ENCODE measurements at regions not wholly inside any gene's neighbourhood (a gene's known extent, or its start where the extent isn't known, plus 50 kb on each side); places are given as distances from the start of the nearest gene placed in this dataset.

DNA sequence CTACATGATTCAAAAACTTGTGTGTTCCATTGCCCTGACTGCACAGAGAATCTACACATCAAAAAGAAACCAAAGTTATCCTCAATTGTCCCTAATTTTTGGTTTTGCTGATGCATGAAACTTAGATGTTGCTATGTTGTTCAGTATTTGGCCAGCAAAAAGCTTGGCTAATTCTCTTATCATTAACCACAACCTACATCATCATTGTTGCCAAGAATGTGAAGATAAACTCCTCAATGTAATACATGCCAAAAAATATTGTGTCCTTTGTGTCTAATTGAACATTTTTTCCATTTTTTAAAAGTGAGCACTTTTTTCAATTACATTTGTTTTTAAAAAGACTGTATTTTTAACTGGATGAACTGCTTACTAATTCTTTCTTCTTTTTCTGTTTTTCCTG is 268.0 kb upstream of the SEMA3D start:
- no peak for TF ChIP-seq EZH2phosphoT487 (IDR thresholded peaks at IDR 0.05; ENCODE audit: borderline replicate concordance, low read length)
- TF ChIP-seq, protein P1, sequence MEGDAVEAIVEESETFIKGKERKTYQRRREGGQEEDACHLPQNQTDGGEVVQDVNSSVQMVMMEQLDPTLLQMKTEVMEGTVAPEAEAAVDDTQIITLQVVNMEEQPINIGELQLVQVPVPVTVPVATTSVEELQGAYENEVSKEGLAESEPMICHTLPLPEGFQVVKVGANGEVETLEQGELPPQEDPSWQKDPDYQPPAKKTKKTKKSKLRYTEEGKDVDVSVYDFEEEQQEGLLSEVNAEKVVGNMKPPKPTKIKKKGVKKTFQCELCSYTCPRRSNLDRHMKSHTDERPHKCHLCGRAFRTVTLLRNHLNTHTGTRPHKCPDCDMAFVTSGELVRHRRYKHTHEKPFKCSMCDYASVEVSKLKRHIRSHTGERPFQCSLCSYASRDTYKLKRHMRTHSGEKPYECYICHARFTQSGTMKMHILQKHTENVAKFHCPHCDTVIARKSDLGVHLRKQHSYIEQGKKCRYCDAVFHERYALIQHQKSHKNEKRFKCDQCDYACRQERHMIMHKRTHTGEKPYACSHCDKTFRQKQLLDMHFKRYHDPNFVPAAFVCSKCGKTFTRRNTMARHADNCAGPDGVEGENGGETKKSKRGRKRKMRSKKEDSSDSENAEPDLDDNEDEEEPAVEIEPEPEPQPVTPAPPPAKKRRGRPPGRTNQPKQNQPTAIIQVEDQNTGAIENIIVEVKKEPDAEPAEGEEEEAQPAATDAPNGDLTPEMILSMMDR (IDR thresholded peaks at IDR 0.05; ENCODE audit: low read depth, low read length, poor library complexity, severe bottlenecking) = no peak
